Activated T-cell treated with anti-CD3 and anti-CD28 coated beads for 48 hours (primary cell): ENCODE measurements at regions not wholly inside any gene's neighbourhood (a gene's known extent, or its start where the extent isn't known, plus 50 kb on each side); places are given as distances from the start of the nearest gene placed in this dataset.
A peak's percentile ranks its signal among the peaks of the same experiment; 100 is the strongest.
"Not testable (repeated sequence)": the region's sequence is repeated elsewhere in the genome, so short reads cannot be mapped to it uniquely, and the experiment has no call there.

Experiments used
- DNase-seq: peaks from one replicate; pipeline ENCODE4 v3.0.0-alpha.2; 2020; ENCODE audit warnings: low read depth

DNA sequence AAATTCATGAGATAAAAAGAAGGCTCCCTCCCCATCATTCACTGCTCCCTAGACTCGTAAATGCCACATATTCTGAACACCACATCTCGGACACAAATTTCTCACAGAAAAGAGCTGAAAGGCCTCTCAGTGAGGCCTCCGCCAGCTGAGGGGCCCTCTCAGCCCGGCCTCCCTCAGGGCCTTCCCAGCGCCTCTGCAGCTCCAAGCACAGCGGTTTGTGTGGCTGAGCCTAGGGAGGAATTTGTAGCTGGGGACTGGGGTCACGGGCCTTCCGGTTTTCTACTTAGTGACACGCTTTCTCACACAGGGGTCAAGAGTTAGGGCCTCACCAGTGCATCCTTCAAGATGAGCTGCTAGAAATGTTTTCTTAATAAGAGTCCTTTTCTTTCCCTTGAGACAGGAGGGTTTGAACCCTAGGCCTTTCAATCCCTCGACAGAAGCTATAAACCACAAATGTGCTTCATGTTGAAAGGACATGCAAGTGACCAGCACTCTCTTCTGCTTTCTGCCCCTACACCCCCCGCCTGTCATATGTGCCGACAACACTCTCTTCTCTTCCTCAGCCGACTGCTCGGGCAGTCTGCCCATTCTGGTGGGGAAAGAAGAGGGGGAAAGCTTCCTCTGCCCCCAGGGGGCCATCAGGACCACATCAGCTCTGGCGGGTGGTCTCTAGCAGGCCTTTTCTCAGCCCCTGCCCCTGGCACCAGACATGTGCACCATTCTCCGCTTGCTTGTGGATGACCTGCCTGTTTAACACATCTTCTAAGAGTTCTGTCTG is 104.9 kb downstream of the CHIC2 start:
- no peak for DNase-seq

DNA sequence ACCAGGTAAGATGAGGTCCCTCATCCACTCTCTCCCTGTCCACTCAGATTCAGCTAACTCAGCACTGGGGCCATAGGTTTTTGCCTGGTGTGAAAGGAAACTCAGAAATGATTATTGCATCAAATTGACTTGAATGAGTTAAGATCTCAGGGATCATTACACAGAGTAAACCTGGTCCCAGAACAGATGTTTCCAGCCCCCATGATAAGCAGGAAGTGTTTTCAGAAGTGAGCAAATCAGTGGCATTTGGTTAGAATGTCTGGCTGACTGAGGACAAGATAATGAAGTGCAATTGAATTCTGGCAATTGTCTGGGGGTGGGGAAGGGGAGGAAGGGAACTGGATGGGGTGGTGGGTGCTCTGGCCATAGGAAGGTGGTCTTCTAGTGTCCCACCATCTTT is 108.0 kb downstream of the CHIC2 start:
- no peak for DNase-seq

DNA sequence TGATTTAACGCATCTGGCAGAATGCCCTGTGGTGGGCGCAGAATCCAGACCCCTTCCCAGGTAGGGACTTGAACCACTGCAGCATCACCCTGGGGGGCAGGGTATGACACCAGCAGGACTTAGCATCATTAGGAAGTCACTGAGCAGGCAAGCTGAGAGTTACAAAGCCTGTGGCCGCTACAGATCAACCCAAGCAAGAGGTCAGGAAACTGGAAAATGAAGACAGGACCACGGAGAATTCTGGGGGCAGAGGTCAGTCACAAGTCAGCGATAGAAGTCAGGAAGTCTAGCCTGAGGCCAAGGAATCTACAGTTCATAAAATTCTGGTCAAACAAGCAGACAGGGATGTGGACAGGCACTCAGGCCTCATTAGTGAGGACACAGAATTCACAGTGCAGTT is 108.4 kb downstream of the CHIC2 start:
- DNase-seq: no peak

DNA sequence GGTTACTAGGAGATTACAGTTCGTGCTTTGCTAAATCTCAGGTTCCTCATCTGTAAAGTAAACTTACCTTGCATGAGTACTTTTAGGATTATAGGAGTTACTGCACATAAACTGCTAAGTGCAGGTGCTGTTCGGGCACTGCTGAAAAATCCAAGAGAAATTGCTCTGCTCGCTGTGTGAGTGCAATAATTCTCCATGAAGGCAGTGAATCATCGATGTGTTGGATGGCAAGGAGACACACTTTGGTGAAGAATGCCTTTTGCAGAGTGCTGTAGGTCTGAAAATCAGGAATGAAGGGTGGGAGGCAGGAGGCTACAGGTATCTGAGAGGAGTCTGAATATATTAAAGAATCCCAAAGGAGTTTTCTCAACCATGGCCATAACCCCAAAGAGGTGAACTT is 113.0 kb downstream of the CHIC2 start:
- no peak for DNase-seq

DNA sequence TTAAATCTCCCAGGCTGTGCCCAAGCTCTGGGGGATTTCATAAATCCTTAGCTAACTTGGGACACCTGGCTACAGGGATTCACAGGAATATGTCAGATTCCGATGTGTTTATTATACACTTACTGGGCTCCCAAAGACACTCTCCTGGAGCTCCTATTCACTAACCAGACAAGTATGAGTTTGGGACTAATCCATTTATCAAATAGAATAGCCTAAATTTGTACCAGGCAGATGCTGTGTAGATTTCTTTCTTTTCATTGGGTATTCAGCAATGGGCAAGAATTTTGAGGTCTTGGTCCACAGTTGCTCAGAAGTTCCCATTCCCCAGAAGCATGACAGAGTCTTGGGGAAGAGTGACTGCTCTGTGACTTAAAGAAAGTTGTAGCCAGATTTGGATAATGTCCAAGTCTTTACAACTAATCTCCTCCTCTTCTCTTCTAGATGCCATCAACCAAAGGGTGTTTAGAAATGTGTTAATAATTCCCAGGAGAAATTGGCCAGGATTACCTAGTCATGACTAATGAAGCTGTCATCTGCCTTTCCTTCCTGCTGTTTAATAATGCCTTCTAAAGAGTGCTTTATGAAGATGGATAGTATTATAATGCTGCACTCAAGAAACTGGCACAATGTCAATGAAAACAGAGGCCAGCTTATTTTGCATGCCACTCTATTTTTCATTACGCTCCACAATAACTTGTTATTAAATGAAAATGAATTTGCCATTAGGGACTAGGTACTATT is 120.9 kb downstream of the CHIC2 start:
- DNase-seq: no peak

DNA sequence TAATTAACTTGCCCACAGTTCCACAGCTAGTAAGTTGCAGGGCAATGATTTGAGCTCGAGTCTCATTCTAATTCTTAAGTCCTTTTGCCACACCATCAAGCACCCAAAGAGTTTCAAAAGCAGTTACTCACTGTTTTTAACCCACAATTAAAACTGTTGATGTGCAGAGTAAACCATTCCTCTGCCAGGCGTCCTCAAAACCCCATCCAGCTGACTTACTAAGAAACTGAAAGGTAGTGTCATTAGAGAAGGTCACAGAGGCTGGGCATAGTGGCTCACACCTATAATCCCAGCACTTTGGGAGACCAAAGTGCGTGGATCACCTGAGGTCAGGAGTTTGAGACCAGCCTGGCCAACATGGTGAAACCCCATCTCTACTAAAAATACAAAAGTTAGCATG is 121.7 kb downstream of the CHIC2 start:
- no peak for DNase-seq

DNA sequence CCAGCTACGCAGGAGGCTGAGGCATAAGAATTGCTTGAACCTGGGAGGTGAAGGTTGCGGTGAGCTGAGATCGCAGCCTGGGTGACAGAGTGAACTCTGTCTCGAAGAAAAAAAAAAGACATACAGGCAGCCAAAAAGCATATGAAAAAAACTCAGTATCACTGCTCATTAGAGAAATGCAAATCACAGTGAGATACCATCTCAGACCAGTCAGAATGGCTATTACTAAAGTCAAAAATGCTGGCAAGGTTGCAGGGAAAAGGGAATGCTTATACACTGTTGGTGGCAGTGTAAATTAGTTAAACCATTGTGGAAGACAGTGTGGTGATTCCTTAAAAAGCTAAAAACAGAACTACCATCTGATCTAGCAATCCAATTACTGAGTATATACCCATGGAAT is 123.1 kb downstream of the CHIC2 start:
- DNase-seq: no peak

DNA sequence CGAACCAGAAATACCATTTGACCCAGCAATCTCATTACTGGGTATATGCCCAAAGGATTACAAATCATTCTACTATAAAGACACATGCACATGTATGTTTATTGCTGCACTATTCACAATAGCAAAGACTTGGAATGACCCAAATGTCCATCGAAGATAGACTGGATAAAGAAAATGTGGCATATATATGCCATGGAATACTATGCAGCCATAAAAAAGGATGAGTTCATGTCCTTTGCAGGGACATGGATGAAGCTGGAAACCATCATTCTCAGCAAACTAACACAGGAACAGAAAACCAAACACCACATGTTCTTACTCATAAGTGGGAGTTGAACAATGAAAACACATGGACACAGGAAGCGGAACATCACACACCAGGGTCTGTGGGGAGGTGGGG is 124.5 kb downstream of the CHIC2 start:
- DNase-seq: not testable (repeated sequence)

DNA sequence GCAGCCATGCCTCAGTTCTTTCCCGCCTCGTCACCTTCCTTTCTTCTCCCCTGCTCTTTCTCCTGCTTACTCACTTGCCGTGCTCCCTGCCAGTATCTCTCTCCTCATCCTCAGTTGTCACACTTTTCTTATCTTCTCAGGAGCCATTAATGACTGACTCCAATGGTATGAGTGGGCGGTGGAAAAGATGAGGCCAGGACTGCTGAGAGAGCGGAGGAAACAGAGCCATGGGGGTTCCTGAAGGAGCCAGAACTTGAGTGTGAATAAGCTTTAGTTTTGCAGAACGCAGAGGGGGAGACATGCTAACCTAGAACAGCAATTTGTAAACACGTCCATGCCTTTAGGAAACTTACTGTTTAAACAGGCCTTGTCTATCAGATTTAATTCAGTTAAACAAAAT is 126.5 kb downstream of the CHIC2 start:
- no peak for DNase-seq

DNA sequence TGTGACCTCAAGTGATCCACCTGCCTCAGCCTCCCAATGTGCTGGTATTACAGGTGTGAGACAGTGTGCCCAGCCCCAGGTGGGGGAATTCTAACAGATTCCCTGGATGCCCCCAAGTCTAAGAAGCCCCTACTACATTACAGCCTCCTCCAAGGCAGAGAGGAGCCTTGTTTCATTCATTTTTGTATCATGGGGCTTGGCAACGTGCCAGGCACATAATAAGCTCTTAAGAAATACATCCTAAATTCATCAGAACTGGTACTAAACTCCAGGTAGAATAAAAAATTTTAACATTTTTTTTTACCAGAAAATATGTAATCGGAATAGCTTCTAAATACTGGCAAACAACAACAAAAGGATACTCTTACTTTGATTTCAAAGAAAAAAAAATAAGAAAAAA is 127.1 kb downstream of the CHIC2 start:
- no peak for DNase-seq

DNA sequence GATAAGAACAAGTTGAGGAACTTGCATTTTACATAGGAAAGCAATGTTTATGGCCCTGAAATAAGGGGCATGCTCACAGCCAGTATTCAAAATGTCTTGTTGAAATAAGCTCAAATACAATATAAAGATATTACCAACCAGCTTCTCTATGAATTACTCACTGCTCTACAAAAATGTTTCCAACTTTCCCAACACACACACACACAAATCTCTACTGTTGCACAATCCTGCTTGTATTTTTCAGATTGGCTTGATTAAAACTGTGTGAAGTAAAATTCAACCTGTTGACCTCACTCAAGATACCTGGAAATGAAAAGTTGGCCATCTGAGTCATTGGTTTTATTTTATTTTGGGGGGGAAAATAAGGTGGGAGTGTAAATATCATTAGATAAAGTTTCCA is 128.6 kb downstream of the CHIC2 start:
- DNase-seq: no peak

DNA sequence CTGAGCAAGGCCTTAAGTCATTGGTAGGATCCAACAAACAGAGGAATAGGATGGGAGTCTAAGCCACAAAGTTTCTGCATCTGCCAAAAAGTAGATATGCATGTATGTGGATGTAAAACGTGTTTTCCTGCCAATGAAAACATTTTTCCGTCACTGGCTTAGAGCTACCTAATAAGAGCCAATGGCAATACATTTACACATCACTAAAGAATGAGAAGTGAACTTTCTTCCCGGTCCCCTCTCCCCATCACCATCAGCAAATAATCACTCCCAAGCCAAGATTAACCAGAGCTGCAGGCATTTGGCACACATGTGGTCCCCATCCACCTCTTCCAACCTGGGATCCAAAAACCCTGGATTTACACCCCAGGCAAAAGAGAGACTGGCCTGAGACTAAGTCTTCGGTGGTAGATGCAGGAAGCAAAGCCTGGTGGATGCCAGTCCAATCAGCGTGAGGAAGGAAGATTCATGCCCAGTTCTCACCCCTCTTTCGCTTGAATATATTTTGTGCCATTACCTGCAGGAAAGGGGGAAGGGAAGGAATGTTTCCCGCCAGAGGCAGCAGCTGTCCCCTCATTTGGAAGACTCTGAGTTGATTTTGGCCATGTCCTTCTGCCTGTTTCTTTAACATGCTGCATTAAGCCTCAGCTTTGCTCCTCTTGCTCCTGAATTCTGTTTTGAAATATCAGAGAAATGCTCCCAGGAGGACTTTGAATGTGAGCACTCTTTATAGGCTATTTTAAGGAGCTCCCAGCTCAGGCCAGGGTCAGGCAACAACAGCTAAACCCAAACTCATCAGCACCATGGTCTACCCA is 131.4 kb downstream of the CHIC2 start:
- DNase-seq: no peak

DNA sequence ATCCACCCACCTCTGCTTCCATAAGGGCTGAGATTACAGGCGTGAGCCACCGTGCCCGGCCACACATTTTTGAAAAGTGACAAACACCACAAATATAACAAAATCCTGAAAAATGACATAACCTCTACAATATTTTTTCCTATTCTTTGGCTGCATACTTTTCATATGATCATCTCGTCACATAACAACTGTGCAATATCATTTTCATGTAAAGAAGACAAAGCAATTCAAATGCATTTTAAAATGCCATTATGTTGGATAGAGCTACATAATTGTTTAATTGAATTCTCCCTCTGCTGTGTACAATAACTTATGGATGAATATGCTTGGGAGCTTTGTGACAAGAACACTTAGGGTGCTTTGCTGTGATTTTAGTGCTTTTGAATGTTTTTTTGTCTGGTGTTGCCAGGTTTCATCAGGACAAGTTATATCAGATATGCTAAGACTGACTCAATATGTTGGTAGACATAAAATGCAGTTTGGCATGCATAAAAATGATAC is 132.9 kb downstream of the CHIC2 start:
- no peak for DNase-seq

DNA sequence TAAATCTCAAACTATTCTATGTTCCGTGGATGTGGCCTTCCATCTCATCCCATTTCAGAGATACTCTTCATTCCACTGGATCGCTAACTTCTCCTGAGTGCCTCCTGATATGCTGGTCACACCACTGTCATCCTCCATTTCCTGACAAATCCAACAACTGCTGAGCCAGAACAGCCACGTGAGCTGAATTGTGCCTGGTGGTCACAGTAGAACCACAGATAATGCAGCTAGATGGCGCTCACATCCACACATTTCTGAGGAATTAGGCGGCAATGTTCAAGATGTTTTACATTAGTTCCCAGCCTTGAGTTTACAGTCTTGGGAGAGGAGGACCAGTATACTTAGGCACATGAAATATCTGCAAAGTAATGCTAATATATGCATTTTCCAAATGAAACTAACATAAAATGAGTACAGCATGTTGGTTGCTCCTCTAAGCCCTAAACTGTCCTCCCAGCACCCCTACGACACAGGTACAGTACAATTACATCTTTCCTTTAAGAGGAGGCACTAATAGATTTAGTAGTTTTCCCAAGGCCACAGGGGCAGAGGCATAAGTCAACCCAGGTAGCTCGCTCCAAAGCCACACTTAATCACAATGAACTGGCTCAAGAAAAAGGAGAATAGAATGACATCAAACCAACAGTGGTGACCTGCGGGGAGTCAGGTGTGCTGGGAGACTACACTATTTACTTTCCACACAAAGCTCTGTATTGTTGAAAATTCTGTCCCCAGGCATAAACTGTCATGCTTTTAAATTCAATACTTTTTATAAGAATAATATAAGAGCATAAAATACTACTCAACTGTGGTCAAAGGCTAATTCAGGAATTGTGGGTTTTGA is 134.2 kb downstream of the CHIC2 start:
- DNase-seq: peak; percentile 18

DNA sequence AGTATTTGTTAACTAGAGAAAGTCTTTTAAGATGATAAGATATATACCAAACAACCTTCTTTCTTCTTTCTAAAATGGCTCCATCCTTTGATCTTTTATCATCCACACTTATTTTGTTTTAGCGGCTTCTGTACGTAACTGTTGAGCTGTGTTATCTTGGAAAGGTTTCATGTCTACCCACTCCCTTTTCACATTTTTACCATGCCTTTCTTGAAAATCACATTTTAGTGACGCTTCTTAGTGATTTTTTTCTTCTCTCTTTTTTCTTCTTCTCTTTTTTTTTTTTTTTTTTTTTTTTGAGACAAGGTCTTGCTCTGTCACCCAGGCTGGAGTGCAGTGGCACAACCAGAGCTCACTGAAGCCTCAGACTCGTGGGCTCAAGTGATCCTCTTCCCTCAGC is 135.1 kb downstream of the CHIC2 start:
- DNase-seq: no peak

DNA sequence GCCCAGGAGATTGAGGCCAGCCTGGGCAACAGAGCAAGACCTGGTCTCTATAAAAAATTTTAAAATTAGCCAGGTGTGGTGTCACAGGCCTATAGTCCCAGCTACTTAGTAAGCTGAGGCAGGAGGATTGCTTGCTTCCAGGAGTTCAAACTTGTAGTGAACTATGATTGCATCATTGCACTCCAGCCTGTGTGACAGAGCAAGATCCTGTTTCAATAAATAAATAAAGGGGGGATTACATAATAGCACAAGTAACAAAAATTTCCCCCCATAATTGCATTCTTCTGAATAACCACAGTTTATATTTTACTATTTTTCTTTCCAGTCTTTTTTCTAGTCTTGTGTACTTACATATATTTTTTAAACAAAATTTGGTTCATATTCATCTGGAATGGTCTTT is 135.6 kb downstream of the CHIC2 start:
- DNase-seq: no peak

DNA sequence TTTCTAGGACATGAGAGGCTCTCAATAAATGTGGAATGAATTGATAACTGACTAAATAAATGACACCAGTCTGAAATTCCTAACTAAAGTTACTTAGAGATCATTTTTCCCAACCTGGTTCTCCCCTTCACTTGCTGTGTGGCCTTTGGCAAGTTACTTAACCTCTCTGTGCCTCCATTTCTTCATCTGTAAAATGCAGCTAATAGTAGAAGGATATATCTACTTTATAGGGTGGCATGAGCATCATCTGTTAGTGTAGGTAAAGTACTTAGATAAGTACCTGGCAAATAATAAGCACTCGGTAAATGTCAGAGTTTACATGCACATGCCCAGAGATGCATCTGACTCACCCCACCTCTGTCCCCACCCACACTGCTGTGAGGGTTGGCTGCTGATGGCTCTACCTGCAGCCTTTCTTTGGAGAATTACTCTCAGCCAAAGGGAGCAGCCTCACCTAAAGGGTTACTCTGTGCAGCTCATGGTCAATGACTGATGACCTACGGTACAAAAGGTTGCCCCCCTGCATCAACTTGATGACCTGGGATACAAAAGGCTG is 139.3 kb downstream of the CHIC2 start:
- no peak for DNase-seq

DNA sequence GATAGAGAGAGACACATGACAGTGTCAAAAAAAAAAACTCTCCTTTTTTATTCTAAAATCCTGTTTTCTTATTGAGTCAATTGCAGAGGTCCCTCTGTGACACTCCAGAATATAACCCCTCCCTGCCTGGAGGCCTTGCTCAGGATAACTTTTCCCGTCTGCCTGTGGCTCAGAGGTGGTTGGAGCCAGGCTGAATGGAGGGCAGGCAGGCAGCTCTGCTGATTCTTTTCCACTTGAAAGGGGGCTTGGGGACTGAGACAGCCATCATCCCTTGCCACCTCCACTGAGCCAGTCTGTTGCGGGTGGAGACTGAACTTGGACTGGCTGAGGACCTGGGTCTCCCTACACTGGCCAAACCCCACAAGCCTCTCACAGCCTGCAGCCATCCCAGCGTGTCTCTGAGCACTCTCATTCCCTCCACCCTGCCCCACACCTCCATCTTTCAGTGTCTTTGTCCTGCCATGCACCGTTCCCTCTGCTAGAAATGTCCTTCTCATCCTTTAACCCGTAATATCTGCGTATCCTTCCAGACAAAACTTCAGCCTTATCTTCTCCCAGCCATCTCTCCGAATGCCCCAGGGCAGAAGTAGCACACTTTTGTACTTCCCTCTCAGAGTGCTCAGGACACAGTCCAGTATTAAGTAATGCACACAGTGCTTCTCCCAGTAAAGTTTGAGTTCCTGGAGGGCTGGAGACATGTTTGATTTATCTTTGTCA is 139.9 kb downstream of the CHIC2 start:
- no peak for DNase-seq

DNA sequence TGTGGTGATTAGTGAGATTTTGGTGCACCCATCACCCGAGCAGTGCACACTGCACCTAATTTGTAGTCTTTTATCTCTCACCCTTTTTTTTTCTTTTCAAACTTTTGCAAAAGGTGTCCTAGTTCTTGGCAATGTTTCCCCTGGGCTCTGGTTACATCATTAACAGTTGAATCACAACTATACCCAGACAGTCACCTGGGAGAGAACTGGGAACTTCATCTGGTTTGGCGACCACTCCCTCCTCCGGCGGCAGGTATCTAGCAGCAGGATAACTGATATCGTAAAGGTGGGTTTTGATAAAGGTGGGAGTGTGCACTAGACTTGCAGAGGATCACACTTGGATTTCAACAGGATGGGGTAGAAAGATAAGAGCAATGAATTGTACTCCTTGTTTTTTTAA is 140.5 kb downstream of the CHIC2 start:
- no peak for DNase-seq

DNA sequence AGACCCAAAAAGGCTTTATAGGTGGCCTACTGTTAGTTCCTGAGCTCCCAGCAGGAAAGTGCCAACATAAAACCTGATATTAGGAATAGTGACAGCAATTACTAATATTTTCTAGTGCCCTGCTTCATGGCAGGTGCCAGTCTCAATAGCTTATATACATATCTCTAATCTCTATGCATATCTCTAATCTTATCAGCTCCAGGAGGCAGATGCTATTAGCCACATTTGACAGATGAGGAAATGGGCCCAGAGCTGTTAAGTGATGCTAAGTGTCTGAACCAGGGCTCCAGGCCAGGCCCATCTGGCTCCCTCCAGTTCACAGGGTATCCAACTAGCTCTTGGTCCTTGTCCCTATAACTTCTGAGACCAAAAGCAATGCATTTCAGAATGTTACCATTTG is 142.5 kb downstream of the CHIC2 start:
- DNase-seq: no peak

DNA sequence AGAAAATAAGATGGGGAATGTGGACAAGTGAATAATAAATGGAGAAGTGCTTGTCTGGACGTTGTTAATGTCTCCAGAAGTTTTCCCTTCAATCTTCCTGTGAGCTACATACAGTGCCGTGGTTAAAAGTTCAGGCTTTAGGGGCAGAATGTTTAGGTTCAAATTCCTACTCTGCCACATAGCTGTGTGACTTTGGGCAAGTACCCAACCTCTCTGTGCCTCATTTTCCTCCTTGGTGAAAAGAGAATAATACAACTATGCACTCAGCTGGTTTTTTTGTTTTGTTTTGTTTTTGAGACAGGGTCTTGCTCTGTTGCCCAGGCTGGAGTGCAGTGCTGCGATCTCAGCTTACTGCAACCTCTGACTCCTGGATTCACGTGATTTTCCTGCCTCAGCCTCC is 143.5 kb downstream of the CHIC2 start:
- DNase-seq: no peak
